PC-3 (cell line): ENCODE measurements at regions not wholly inside any gene's neighbourhood (a gene's known extent, or its start where the extent isn't known, plus 50 kb on each side); places are given as distances from the start of the nearest gene placed in this dataset.

ENCODE experiments used
- ATAC-seq: fragments of 200-7000 bp; cut with Tn5 transposase; 2 replicates; pipeline ENCODE4 v1.9.1; 2020; ENCODE audit warnings: mild to moderate bottlenecking, moderate library complexity
- BruUV-seq: library from RNA; stranded (reverse); fragments of 400-500 nt; replicated peaks from 2 replicates; lab custom pipeline; 2021; lab: Mats Ljungman, UMichigan
- CTCF ChIA-PET: fragments of 300-600 bp; sonication (Branson Sonifier 250); formaldehyde crosslinking; loops from one replicate; lab custom pipeline; 2022; ENCODE audit warnings: antibody characterized with exemption; lab: Charles Lee
- POLR2A ChIA-PET: fragments of 300-600 bp; sonication (Branson Sonifier 250); formaldehyde crosslinking; loops from one replicate; lab custom pipeline; 2022; ENCODE audit warnings: antibody characterized with exemption; ENCODE audit not compliant: unreplicated experiment; lab: Charles Lee
- DNase-seq: peaks from one replicate; pipeline ENCODE4 v3.0.0-alpha.2; 2015
- H2AFZ ChIP-seq: fragments of 300-600 bp; sonication (generic); 2 replicates; pipeline ENCODE4 v1.6.0; 2016; ENCODE audit warnings: antibody characterized with exemption, low read length
- H3F3A ChIP-seq: fragments of 300-600 bp; sonication (generic); one replicate; pipeline ENCODE4 v1.6.0; 2017; ENCODE audit warnings: antibody characterized with exemption, low read length, control low read depth, mild to moderate bottlenecking; ENCODE audit not compliant: unreplicated experiment
- H3K27ac ChIP-seq: fragments of 300-600 bp; sonication (generic); 2 replicates; pipeline ENCODE4 v1.5.1; 2016; ENCODE audit warnings: mild to moderate bottlenecking, low read length
- H3K27me3 ChIP-seq: fragments of 300-600 bp; sonication (generic); 2 replicates; pipeline ENCODE4 v1.6.1; 2016; ENCODE audit warnings: low read length, mixed read lengths
- H3K36me3 ChIP-seq: fragments of 300-600 bp; sonication (generic); 2 replicates; pipeline ENCODE4 v1.6.1; 2016; ENCODE audit warnings: low read depth, mixed run types, low read length, mixed read lengths
- H3K4me1 ChIP-seq: fragments of 300-600 bp; sonication (generic); 2 replicates; pipeline ENCODE4 v1.5.1; 2016; ENCODE audit warnings: low read length; ENCODE audit not compliant: insufficient read depth
- H3K4me2 ChIP-seq: fragments of 300-600 bp; sonication (generic); 2 replicates; pipeline ENCODE4 v1.6.0; 2016; ENCODE audit warnings: low read length
- H3K4me3 ChIP-seq: fragments of 300-600 bp; sonication (generic); 2 replicates; pipeline ENCODE4 v1.5.1; 2016; ENCODE audit warnings: mild to moderate bottlenecking, low read length, mixed read lengths
- H3K79me2 ChIP-seq: fragments of 300-600 bp; sonication (generic); 2 replicates; pipeline ENCODE4 v1.6.1; 2017; ENCODE audit warnings: low read length, mixed read lengths
- H3K9ac ChIP-seq: fragments of 300-600 bp; sonication (generic); 2 replicates; pipeline ENCODE4 v1.6.0; 2016; ENCODE audit warnings: mild to moderate bottlenecking, low read length
- H3K9me2 ChIP-seq: fragments of 300-600 bp; sonication (generic); replicated peaks from 2 replicates; pipeline ENCODE4 v1.6.1; 2016; ENCODE audit warnings: mixed run types, low read length, mixed read lengths
- H3K9me3 ChIP-seq: fragments of 300-600 bp; sonication (generic); 2 replicates; pipeline ENCODE4 v1.6.1; 2016; ENCODE audit warnings: low read length, mixed read lengths
- H4K20me1 ChIP-seq: fragments of 300-600 bp; sonication (generic); 2 replicates; pipeline ENCODE4 v1.6.1; 2016; ENCODE audit warnings: low read length, mixed read lengths
- CTCF ChIP-seq: fragments of 300-600 bp; sonication (generic); conservative IDR thresholded peaks from 2 replicates; pipeline ENCODE4 v1.5.1; 2017; ENCODE audit warnings: antibody characterized with exemption, low read depth, mild to moderate bottlenecking, low read length
- EZH2 ChIP-seq: fragments of 300-600 bp; sonication (generic); IDR thresholded peaks from one replicate; pipeline ENCODE4 v1.6.1; 2017; ENCODE audit warnings: antibody characterized with exemption, mild to moderate bottlenecking, low read length; ENCODE audit not compliant: unreplicated experiment
- EZH2phosphoT487 ChIP-seq: fragments of 300-600 bp; sonication (generic); IDR thresholded peaks from 2 replicates; pipeline ENCODE4 v1.6.1; 2018; ENCODE audit warnings: mild to moderate bottlenecking, antibody characterized with exemption, low read length, borderline replicate concordance
- intact Hi-C: fragments of 100-400 bp; cut with micrococcal nuclease; formaldehyde crosslinking; loops from 2 replicates; pipeline ENCODE4 v1.9.0; 2023

GRCh38 chr4:25564836-25565235 lies 90.8 kb upstream of the SLC34A2 start:
- BruUV-seq = no TSS peak
- H3K9me3 ChIP-seq = no peaks in the 10 kb centered on the region
- H3K36me3 ChIP-seq = no peaks in the 10 kb centered on the region
- no peak for DNase-seq
- H3K9ac ChIP-seq = no peak overlapping the region
- H3K4me3 ChIP-seq = no peak overlapping the region
- H4K20me1 ChIP-seq = no peaks in the 10 kb centered on the region
- H3K9me2 ChIP-seq = no peaks in the 10 kb centered on the region
- H3F3A ChIP-seq = peaks cover 4% of the 10 kb centered on the region
- intact Hi-C loops = no loop called here
- no peak overlapping the region for H2AFZ ChIP-seq
- H3K4me2 ChIP-seq = no peak overlapping the region
- CTCF ChIA-PET = no interaction called here
- peaks cover 11% of the 10 kb centered on the region for H3K4me1 ChIP-seq
- no peak for ATAC-seq
- POLR2A ChIA-PET = no interaction called here
- H3K79me2 ChIP-seq = no peaks in the 10 kb centered on the region
- no peak overlapping the region for H3K27ac ChIP-seq
- no peak for TF ChIP-seq EZH2phosphoT487
- no peak for TF ChIP-seq CTCF
- TF ChIP-seq EZH2 = no peak
- no peaks in the 10 kb centered on the region for H3K27me3 ChIP-seq

GRCh38 chr4:25567253-25567652 lies 88.4 kb upstream of the SLC34A2 start:
- H3K4me2 ChIP-seq = no peak overlapping the region
- TF ChIP-seq CTCF (no peak), EZH2phosphoT487 (no peak), EZH2 (no peak)
- H3K9me3 ChIP-seq = no peaks in the 10 kb centered on the region
- DNase-seq (no peak), ATAC-seq (no peak)
- ChIA-PET POLR2A (interaction anchor here (0.6 kb wide), 1 partner anchor 128 kb away, joined by 3 read pairs; no protein-coding TSS in a partner anchor), CTCF (no interaction called here)
- no peak overlapping the region for H3K9ac ChIP-seq
- H3K9me2 ChIP-seq = no peaks in the 10 kb centered on the region
- peaks cover 11% of the 10 kb centered on the region for H3K4me1 ChIP-seq
- H2AFZ ChIP-seq = no peak overlapping the region
- H3K4me3 ChIP-seq = no peak overlapping the region
- no peak overlapping the region for H3K27ac ChIP-seq
- peaks cover 4% of the 10 kb centered on the region for H3F3A ChIP-seq
- H3K36me3 ChIP-seq = no peaks in the 10 kb centered on the region
- H3K27me3 ChIP-seq = no peaks in the 10 kb centered on the region
- H3K79me2 ChIP-seq = no peaks in the 10 kb centered on the region
- no TSS peak for BruUV-seq
- no peaks in the 10 kb centered on the region for H4K20me1 ChIP-seq
- intact Hi-C loops = no loop called here

- H3K9me3 ChIP-seq = no peaks in the 10 kb centered on the region
- no peaks in the 10 kb centered on the region for H4K20me1 ChIP-seq
- TF ChIP-seq EZH2phosphoT487 (no peak), EZH2 (no peak), CTCF (no peak)
- ChIA-PET CTCF (no interaction called here), POLR2A (no interaction called here)
- no peaks in the 10 kb centered on the region for H3K9me2 ChIP-seq
- H3K9ac ChIP-seq = no peak overlapping the region
- H3K27ac ChIP-seq = no peak overlapping the region
- H3K79me2 ChIP-seq = no peaks in the 10 kb centered on the region
- no peaks in the 10 kb centered on the region for H3K36me3 ChIP-seq
- no peak overlapping the region for H2AFZ ChIP-seq
- no peaks in the 10 kb centered on the region for H3K27me3 ChIP-seq
- intact Hi-C loops = no loop called here
- BruUV-seq = no TSS peak
- peaks cover 11% of the 10 kb centered on the region for H3K4me1 ChIP-seq
- DNase-seq (no peak), ATAC-seq (no peak)
- H3K4me3 ChIP-seq = no peak overlapping the region
- H3F3A ChIP-seq = peaks cover 4% of the 10 kb centered on the region
- no peak overlapping the region for H3K4me2 ChIP-seq
These were observed 85.9 kb upstream of the SLC34A2 start for GRCh38 chr4:25569716-25570115.
